Hepatocyte (in vitro differentiated cells): ENCODE measurements at regions not wholly inside any gene's neighbourhood (a gene's known extent, or its start where the extent isn't known, plus 50 kb on each side); places are given as distances from the start of the nearest gene placed in this dataset.

Experiments used
- EZH2phosphoT487 ChIP-seq: fragments of 200-600 bp; sonication (generic); IDR thresholded peaks from one replicate; pipeline ENCODE4 v1.6.1; 2018; ENCODE audit warnings: antibody characterized with exemption, mild to moderate bottlenecking, low read depth, moderate library complexity; ENCODE audit not compliant: unreplicated experiment, severe bottlenecking
- TF ChIP-seq, protein P1 (sequence below): fragments of 200-600 bp; sonication (generic); IDR thresholded peaks from 2 replicates; pipeline ENCODE4 v1.5.1; 2016; ENCODE audit warnings: antibody characterized with exemption, mild to moderate bottlenecking; ENCODE audit not compliant: poor library complexity

DNA sequence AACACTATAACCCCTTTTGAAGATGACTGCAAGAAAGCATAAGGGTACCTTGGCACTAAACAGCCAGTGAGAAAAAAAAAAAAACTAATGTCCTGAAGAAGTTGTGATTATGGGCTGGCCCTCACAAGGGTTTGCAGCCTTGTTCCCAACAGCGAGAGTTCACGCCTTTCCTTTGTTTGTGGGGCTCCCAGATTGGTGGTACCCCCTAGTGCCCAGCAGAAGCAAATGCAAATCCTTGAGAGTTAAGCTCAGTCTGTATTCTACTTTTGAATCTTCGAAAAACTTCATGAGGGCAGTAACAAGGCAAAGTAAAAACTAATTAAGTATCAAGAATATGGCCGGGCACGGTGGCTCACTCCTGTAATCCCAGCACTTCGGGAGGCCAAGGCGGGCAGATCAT is 238.9 kb upstream of the LMO3 start:
- TF ChIP-seq, protein P1, sequence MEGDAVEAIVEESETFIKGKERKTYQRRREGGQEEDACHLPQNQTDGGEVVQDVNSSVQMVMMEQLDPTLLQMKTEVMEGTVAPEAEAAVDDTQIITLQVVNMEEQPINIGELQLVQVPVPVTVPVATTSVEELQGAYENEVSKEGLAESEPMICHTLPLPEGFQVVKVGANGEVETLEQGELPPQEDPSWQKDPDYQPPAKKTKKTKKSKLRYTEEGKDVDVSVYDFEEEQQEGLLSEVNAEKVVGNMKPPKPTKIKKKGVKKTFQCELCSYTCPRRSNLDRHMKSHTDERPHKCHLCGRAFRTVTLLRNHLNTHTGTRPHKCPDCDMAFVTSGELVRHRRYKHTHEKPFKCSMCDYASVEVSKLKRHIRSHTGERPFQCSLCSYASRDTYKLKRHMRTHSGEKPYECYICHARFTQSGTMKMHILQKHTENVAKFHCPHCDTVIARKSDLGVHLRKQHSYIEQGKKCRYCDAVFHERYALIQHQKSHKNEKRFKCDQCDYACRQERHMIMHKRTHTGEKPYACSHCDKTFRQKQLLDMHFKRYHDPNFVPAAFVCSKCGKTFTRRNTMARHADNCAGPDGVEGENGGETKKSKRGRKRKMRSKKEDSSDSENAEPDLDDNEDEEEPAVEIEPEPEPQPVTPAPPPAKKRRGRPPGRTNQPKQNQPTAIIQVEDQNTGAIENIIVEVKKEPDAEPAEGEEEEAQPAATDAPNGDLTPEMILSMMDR = no peak
- no peak for TF ChIP-seq EZH2phosphoT487
